Keratinocyte (primary cell): ENCODE measurements at regions not wholly inside any gene's neighbourhood (a gene's known extent, or its start where the extent isn't known, plus 50 kb on each side); places are given as distances from the start of the nearest gene placed in this dataset.

Experiments
- DNase-seq: peaks from one replicate; pipeline ENCODE4 v3.0.0-alpha.2; 2011; ENCODE audit warnings: low read depth, missing footprints, low spot score
- FAIRE-seq: peaks from 2 replicates; lab custom pipeline; 2011; peaks lifted over from hg19 to GRCh38; lab: Jason Lieb, UNC
- H2AFZ ChIP-seq: 2 replicates; pipeline ENCODE4 v1.6.0; 2012; ENCODE audit warnings: low read length, control low read depth, inconsistent platforms; ENCODE audit not compliant: control insufficient read depth
- H3K27ac ChIP-seq: 2 replicates; pipeline ENCODE4 v1.5.1; 2011; ENCODE audit warnings: low read length; ENCODE audit not compliant: control insufficient read depth, insufficient read depth
- H3K27me3 ChIP-seq: 3 replicates; pipeline ENCODE4 v1.6.0; 2011; ENCODE audit warnings: low read length; ENCODE audit not compliant: control insufficient read depth, insufficient read depth; ENCODE audit errors: extremely low read depth
- H3K36me3 ChIP-seq, 2 experiments: 2 replicates in 1 of 2; 3 replicates in 1 of 2; pipeline ENCODE4 v1.5.1; 2011; ENCODE audit warnings: low read length in 2 of 2, mild to moderate bottlenecking in 1 of 2; ENCODE audit not compliant: control insufficient read depth in 2 of 2, insufficient read depth in 2 of 2; ENCODE audit errors: extremely low read depth in 1 of 2
- H3K4me1 ChIP-seq: 3 replicates; pipeline ENCODE4 v1.5.1; 2011; ENCODE audit warnings: low read length; ENCODE audit not compliant: control insufficient read depth, insufficient read depth; ENCODE audit errors: extremely low read depth
- H3K4me2 ChIP-seq: 3 replicates; pipeline ENCODE4 v1.6.0; 2011; ENCODE audit warnings: low read depth, low read length; ENCODE audit not compliant: control insufficient read depth, insufficient read depth; ENCODE audit errors: extremely low read depth
- H3K4me3 ChIP-seq, 3 experiments: fragments of 200-600 bp in 1 of 3; sonication (generic) in 1 of 3; 2 replicates in 2 of 3; 3 replicates in 1 of 3; pipeline ENCODE4 v1.5.1; 2011 to 2016; ENCODE audit warnings: low read length in 3 of 3, mild to moderate bottlenecking in 3 of 3, control low read depth in 2 of 3, inconsistent platforms in 1 of 3, low read depth in 1 of 3, mixed read lengths in 1 of 3, mixed run types in 1 of 3, moderate library complexity in 1 of 3; ENCODE audit not compliant: control insufficient read depth in 2 of 3, insufficient read depth in 2 of 3; ENCODE audit errors: extremely low read depth in 1 of 3
- H3K79me2 ChIP-seq: 2 replicates; pipeline ENCODE4 v1.6.0; 2012; ENCODE audit warnings: low read length; ENCODE audit not compliant: control insufficient read depth, insufficient read depth
- H3K9ac ChIP-seq: 3 replicates; pipeline ENCODE4 v1.6.0; 2011; ENCODE audit warnings: low read length; ENCODE audit not compliant: control insufficient read depth, insufficient read depth; ENCODE audit errors: extremely low read depth
- H3K9me1 ChIP-seq: 3 replicates; pipeline ENCODE4 v1.6.0; 2011; ENCODE audit warnings: low read length; ENCODE audit not compliant: control insufficient read depth, insufficient read depth; ENCODE audit errors: extremely low read depth
- H3K9me3 ChIP-seq: 2 replicates; pipeline ENCODE4 v1.5.1; 2012; ENCODE audit warnings: low read depth, low read length; ENCODE audit not compliant: control insufficient read depth
- H4K20me1 ChIP-seq: 3 replicates; pipeline ENCODE4 v1.6.0; 2011; ENCODE audit warnings: low read length; ENCODE audit not compliant: control insufficient read depth, insufficient read depth; ENCODE audit errors: extremely low read depth
- EZH2 ChIP-seq: IDR thresholded peaks from one replicate; pipeline ENCODE4 v1.6.1; 2012; ENCODE audit warnings: inconsistent platforms, mild to moderate bottlenecking, low read length, moderate library complexity
- dilution Hi-C: fragments of 300-500 bp; cut with MboI; formaldehyde crosslinking; loops from one replicate; pipeline ENCODE4 v1.7.0; 2020; ENCODE audit warnings: low sequenced_read_pairs; ENCODE audit not compliant: extremely low pct_ligation_motif_present
- TF ChIP-seq, protein P1 (sequence below), 3 experiments: IDR thresholded peaks in 1 of 3; conservative IDR thresholded peaks in 1 of 3; optimal IDR thresholded peaks in 1 of 3; 2 replicates in 2 of 3; 3 replicates in 1 of 3; pipeline versions ENCODE3 to v1.5.1; 2011; ENCODE audit warnings: low read length in 3 of 3, mild to moderate bottlenecking in 3 of 3, moderate library complexity in 2 of 3, control low read depth in 1 of 3, inconsistent platforms in 1 of 3; ENCODE audit not compliant: insufficient read depth in 2 of 3; ENCODE audit errors: extremely low read depth in 1 of 3

DNA sequence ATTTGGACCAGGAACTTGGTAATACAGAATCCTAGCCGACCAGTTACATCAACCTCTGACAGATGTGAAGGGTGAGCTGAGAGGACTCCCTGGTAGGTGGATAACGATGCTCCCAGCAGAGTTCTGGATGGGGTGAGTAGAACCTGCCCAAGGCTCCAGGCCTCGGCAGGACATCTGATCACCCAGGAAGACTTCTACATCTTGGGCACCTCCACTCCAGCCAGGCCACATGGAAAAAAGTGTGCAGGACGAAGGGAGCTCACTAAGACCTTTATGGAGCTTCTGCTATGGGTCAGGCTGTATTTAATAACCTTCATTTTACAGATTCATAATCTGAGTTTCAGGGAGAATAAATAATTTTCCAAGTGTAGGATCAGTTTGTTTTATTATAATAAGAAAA is 1028.7 kb downstream of the BCL11B start:
- dilution Hi-C loops, result no loop called here
- no peaks in the 10 kb centered on the region for H3K9me1 ChIP-seq
- H3K4me1 ChIP-seq, result no peaks in the 10 kb centered on the region
- no peaks in the 10 kb centered on the region for H3K36me3 ChIP-seq
- no peak overlapping the region for H3K4me3 ChIP-seq
- no peaks in the 10 kb centered on the region for H4K20me1 ChIP-seq
- no peaks in the 10 kb centered on the region for H3K27me3 ChIP-seq
- no peak overlapping the region for H3K4me2 ChIP-seq
- no peak for TF ChIP-seq EZH2
- TF ChIP-seq, protein P1, sequence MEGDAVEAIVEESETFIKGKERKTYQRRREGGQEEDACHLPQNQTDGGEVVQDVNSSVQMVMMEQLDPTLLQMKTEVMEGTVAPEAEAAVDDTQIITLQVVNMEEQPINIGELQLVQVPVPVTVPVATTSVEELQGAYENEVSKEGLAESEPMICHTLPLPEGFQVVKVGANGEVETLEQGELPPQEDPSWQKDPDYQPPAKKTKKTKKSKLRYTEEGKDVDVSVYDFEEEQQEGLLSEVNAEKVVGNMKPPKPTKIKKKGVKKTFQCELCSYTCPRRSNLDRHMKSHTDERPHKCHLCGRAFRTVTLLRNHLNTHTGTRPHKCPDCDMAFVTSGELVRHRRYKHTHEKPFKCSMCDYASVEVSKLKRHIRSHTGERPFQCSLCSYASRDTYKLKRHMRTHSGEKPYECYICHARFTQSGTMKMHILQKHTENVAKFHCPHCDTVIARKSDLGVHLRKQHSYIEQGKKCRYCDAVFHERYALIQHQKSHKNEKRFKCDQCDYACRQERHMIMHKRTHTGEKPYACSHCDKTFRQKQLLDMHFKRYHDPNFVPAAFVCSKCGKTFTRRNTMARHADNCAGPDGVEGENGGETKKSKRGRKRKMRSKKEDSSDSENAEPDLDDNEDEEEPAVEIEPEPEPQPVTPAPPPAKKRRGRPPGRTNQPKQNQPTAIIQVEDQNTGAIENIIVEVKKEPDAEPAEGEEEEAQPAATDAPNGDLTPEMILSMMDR (optimal IDR thresholded peaks at IDR 0.05 in 1 of 3, IDR thresholded peaks at IDR 0.05 in 1 of 3, conservative IDR thresholded peaks at IDR 0.05 in 1 of 3; ENCODE audit: extremely low read depth in 1 of 3, insufficient read depth in 2 of 3, low read length in 3 of 3), result no peak
- no peak overlapping the region for H3K27ac ChIP-seq
- no peak overlapping the region for H3K9ac ChIP-seq
- DNase-seq (no peak), FAIRE-seq (no peak)
- no peaks in the 10 kb centered on the region for H3K9me3 ChIP-seq
- no peak overlapping the region for H2AFZ ChIP-seq
- H3K79me2 ChIP-seq, result no peaks in the 10 kb centered on the region

DNA sequence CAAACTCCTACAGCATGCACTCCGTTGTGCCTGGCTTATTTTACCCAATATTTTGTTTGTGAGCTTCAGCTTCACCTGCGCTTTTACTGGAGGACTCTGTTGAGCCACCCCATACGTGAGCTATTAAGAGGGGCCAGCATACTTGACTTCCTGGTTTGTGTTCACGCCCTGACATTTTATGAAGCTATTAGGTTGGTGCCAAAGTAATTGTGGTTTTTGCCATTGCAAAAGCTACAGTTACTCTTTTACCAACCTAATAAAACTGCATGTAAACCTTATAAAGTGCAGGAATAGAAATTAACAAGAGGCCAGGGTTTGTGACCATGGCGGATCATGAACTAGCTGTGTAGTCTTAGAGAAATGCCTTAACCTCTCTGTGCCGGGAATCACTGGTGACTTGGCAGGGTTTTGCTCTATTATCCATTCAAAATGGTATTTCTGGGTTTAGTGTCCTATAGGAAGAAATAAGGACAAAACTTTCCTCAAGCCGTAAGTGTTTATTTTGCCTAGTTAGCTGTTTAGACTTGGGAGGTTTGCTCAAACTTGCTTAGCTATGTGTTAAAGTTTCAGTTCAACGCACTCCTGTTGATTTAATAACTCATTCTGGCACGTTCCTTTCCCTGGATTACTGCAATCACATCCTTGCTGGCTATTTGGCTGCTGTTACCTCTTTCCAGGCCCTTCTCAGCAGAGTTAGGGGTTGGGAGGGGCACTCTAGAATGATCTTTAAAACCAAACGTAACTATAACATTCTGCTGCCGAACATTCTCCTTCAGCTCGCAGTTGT is 1027.6 kb downstream of the BCL11B start:
- dilution Hi-C loops, result no loop called here
- FAIRE-seq (peak; percentile 69), DNase-seq (no peak)
- no peaks in the 10 kb centered on the region for H3K9me3 ChIP-seq
- no peak overlapping the region for H3K4me2 ChIP-seq
- no peak overlapping the region for H3K4me3 ChIP-seq
- no peak overlapping the region for H3K9ac ChIP-seq
- no peak for TF ChIP-seq EZH2
- TF ChIP-seq, protein P1 (optimal IDR thresholded peaks at IDR 0.05 in 1 of 3, IDR thresholded peaks at IDR 0.05 in 1 of 3, conservative IDR thresholded peaks at IDR 0.05 in 1 of 3; ENCODE audit: extremely low read depth in 1 of 3, insufficient read depth in 2 of 3, low read length in 3 of 3), result no peak
- no peaks in the 10 kb centered on the region for H3K36me3 ChIP-seq
- no peaks in the 10 kb centered on the region for H3K79me2 ChIP-seq
- no peaks in the 10 kb centered on the region for H3K27me3 ChIP-seq
- peak overlapping the region; percentile 64 for H2AFZ ChIP-seq
- no peak overlapping the region for H3K27ac ChIP-seq
- H3K9me1 ChIP-seq, result no peaks in the 10 kb centered on the region
- H4K20me1 ChIP-seq, result no peaks in the 10 kb centered on the region
- no peaks in the 10 kb centered on the region for H3K4me1 ChIP-seq
